ENCODE measurements at regions not wholly inside any gene's neighbourhood (a gene's known extent, or its start where the extent isn't known, plus 50 kb on each side); places are given as distances from the start of the nearest gene placed in this dataset.

GRCh38 chr10:52551046-52551445 is 221.5 kb downstream of the MBL2 start:
- no peak overlapping the region for H4K5ac ChIP-seq (ENCODE audit: low read depth, low read length)

More at GRCh38 chr10:52551046-52551445, 221.5 kb downstream of the MBL2 start:
- no peak overlapping the region for H3K56ac ChIP-seq (ENCODE audit: extremely low read depth, insufficient read depth, low read length)
- no peaks in the 10 kb centered on the region for H3K9me3 ChIP-seq (ENCODE audit: control insufficient read depth, insufficient read depth, low read length)
- no peak for TF ChIP-seq FOS (IDR thresholded peaks at IDR 0.05; ENCODE audit: low read depth, low read length)
- no peak for TF ChIP-seq MAZ (IDR thresholded peaks at IDR 0.05; ENCODE audit: borderline replicate concordance, low read depth, low read length)
- TF ChIP-seq MXI1 (IDR thresholded peaks at IDR 0.05; ENCODE audit: borderline replicate concordance, low read depth, low read length): no peak
- no peak for TF ChIP-seq CEBPB (IDR thresholded peaks at IDR 0.05; ENCODE audit: low read depth, low read length)
- no peak for TF ChIP-seq RAD21 (IDR thresholded peaks at IDR 0.05; ENCODE audit: low read length)
- no peak for TF ChIP-seq USF2 (IDR thresholded peaks at IDR 0.05; ENCODE audit: low read depth, low read length)
- no peak for TF ChIP-seq CHD1 (IDR thresholded peaks at IDR 0.05; ENCODE audit: low read depth, low read length)
- TF ChIP-seq MAFK (IDR thresholded peaks at IDR 0.05; ENCODE audit: low read depth, low read length): no peak
- TF ChIP-seq RCOR1 (IDR thresholded peaks at IDR 0.05; ENCODE audit: insufficient replicate concordance, low read length): no peak
- no peak for ATAC-seq (ENCODE audit: low read depth)
- no peak overlapping the region for H3K4me2 ChIP-seq (ENCODE audit: low read depth, low read length)
- dilution Hi-C loops (cut with HindIII; ENCODE audit: low sequenced_read_pairs, unreplicated experiment): no loop called here
- no peak overlapping the region for H2BK5ac ChIP-seq (ENCODE audit: low read depth, low read length, poor library complexity, severe bottlenecking)
- H2BK120ac ChIP-seq (ENCODE audit: low read depth, low read length): no peak overlapping the region
- H3K36me3 ChIP-seq (ENCODE audit: control insufficient read depth, insufficient read depth, low read length): no peaks in the 10 kb centered on the region
- no peaks in the 10 kb centered on the region for H3K9me1 ChIP-seq (ENCODE audit: insufficient read depth, low read length)
- H3K79me1 ChIP-seq (ENCODE audit: low read depth in 1 of 2, low read length in 2 of 2): no peaks in the 10 kb centered on the region
- in situ Hi-C loops (cut with MboI; ENCODE audit: low sequenced_read_pairs): no loop called here
- intact Hi-C loops (cut with micrococcal nuclease): no loop called here
- no peak overlapping the region for H3K9ac ChIP-seq (ENCODE audit: low read depth, low read length)
- no peak overlapping the region for H3K27ac ChIP-seq (ENCODE audit: insufficient read depth, low read length)
- no peak overlapping the region for H3K23ac ChIP-seq (ENCODE audit: low read depth, low read length)
- H2AFZ ChIP-seq (replicated peaks; ENCODE audit: low read length, poor library complexity): no peak overlapping the region
- no peaks in the 10 kb centered on the region for H4K20me1 ChIP-seq (ENCODE audit: insufficient read depth, low read length)
- BruUV-seq (replicated peaks): no TSS peak
- H2BK20ac ChIP-seq (ENCODE audit: low read depth, low read length): no peak overlapping the region
- H3K18ac ChIP-seq (ENCODE audit: low read depth, low read length): no peak overlapping the region
- H3K14ac ChIP-seq (replicated peaks; ENCODE audit: low read depth, low read length): no peak overlapping the region
- no peaks in the 10 kb centered on the region for H3K27me3 ChIP-seq (ENCODE audit: control insufficient read depth, insufficient read depth, low read length)
- no peaks in the 10 kb centered on the region for H3K4me1 ChIP-seq (ENCODE audit: control insufficient read depth, insufficient read depth, low read length)
- H3K4ac ChIP-seq (ENCODE audit: low read depth, low read length): no peak overlapping the region
- H2AK5ac ChIP-seq (ENCODE audit: low read depth, low read length): no peak overlapping the region
- CTCF ChIA-PET: no interaction called here
- no peak overlapping the region for H3K4me3 ChIP-seq (ENCODE audit: insufficient read depth, low read depth, low read length)
- H4K91ac ChIP-seq (ENCODE audit: insufficient read depth, low read depth, low read length): no peak overlapping the region
- H4K8ac ChIP-seq (ENCODE audit: low read depth in 2 of 2, low read length in 2 of 2): no peak overlapping the region
- H2AK9ac ChIP-seq (replicated peaks; ENCODE audit: low read depth, low read length, poor library complexity): no peak overlapping the region
- POLR2A ChIA-PET (ENCODE audit: unreplicated experiment): no interaction called here
- H2BK15ac ChIP-seq (ENCODE audit: low read depth, low read length): no peak overlapping the region
- DNase-seq: no peak

Data from IMR-90 (cell line).